H1 (cell line): ENCODE measurements at regions not wholly inside any gene's neighbourhood (a gene's known extent, or its start where the extent isn't known, plus 50 kb on each side); places are given as distances from the start of the nearest gene placed in this dataset.
A peak's percentile ranks its signal among the peaks of the same experiment; 100 is the strongest.

ENCODE experiments used
- CTCF ChIA-PET: fragments of 300-600 bp; sonication (Branson Sonifier 250); formaldehyde crosslinking; loops from one replicate; lab custom pipeline; 2021; ENCODE audit not compliant: partially characterized antibody; lab: Charles Lee
- POLR2A ChIA-PET: fragments of 300-600 bp; sonication (Branson Sonifier 250); formaldehyde crosslinking; loops from one replicate; lab custom pipeline; 2021; ENCODE audit warnings: inconsistent platforms; ENCODE audit not compliant: partially characterized antibody; lab: Charles Lee
- DNase-seq, 2 experiments: peaks; one replicate each; pipeline versions ENCODE4 v3.0.0 to v3.0.0-alpha.2; 2010 to 2022; ENCODE audit warnings: low spot score in 2 of 2, low read depth in 1 of 2, mixed read lengths in 1 of 2
- FAIRE-seq: peaks from 2 replicates; lab custom pipeline; 2011; peaks lifted over from hg19 to GRCh38; lab: Jason Lieb, UNC
- H2AFZ ChIP-seq: 2 replicates; pipeline ENCODE4 v1.8.1; 2012; ENCODE audit warnings: low read length, inconsistent platforms
- H2AK5ac ChIP-seq: 2 replicates; pipeline ENCODE4 v1.6.1; 2013; ENCODE audit warnings: low read depth, low read length
- H2BK120ac ChIP-seq: replicated peaks from 2 replicates; pipeline ENCODE3; 2013; ENCODE audit warnings: low read depth, low read length, inconsistent platforms
- H2BK12ac ChIP-seq: 2 replicates; pipeline ENCODE4 v1.6.1; 2013; ENCODE audit warnings: low read depth, low read length
- H2BK15ac ChIP-seq: 2 replicates; pipeline ENCODE4 v1.6.1; 2013; ENCODE audit warnings: low read length
- H2BK20ac ChIP-seq: 2 replicates; pipeline ENCODE4 v1.6.1; 2013; ENCODE audit warnings: low read length
- H2BK5ac ChIP-seq: 2 replicates; pipeline ENCODE4 v1.6.1; 2013; ENCODE audit warnings: low read depth, low read length
- H3K14ac ChIP-seq: 2 replicates; pipeline ENCODE4 v1.6.1; 2013; ENCODE audit warnings: inconsistent platforms; ENCODE audit not compliant: insufficient read length
- H3K18ac ChIP-seq: 2 replicates; pipeline ENCODE4 v1.6.1; 2013; ENCODE audit warnings: low read length; ENCODE audit errors: extremely low read depth
- H3K23ac ChIP-seq: 2 replicates; pipeline ENCODE4 v1.6.1; 2013; ENCODE audit warnings: inconsistent platforms; ENCODE audit not compliant: insufficient read length
- H3K23me2 ChIP-seq: 2 replicates; pipeline ENCODE4 v1.6.1; 2013; ENCODE audit warnings: low read depth, low read length
- H3K27ac ChIP-seq: 2 replicates; pipeline ENCODE4 v1.6.1; 2011; ENCODE audit warnings: low read depth, low read length, inconsistent platforms
- H3K27me3 ChIP-seq, 4 experiments: replicated peaks in 1 of 4; 1 replicate in 1 of 4; 2 replicates in 3 of 4; pipeline versions ENCODE4 v1.6.1 to v1.8.1; 2011 to 2013; ENCODE audit warnings: low read length in 3 of 4, mild to moderate bottlenecking in 3 of 4, inconsistent platforms in 2 of 4, mixed read lengths in 2 of 4, moderate library complexity in 1 of 4; ENCODE audit not compliant: control insufficient read depth in 3 of 4, insufficient read depth in 3 of 4; ENCODE audit errors: extremely low read depth in 1 of 4
- H3K36me3 ChIP-seq, 4 experiments: 2 replicates each; pipeline versions ENCODE4 v1.6.1 to v1.8.1; 2011 to 2013; ENCODE audit warnings: mild to moderate bottlenecking in 4 of 4, low read length in 3 of 4, moderate library complexity in 2 of 4, control low read depth in 1 of 4, inconsistent platforms in 1 of 4; ENCODE audit not compliant: insufficient read depth in 4 of 4, control insufficient read depth in 2 of 4
- H3K4ac ChIP-seq: replicated peaks from 2 replicates; pipeline ENCODE3; 2013; ENCODE audit warnings: low read length, low read depth, mixed read lengths, inconsistent platforms; ENCODE audit not compliant: insufficient read length
- H3K4me1 ChIP-seq, 4 experiments: replicated peaks in 1 of 4; 1 replicate in 1 of 4; 2 replicates in 3 of 4; pipeline versions ENCODE4 v1.6.1 to v1.8.1; 2011 to 2013; ENCODE audit warnings: low read length in 3 of 4, inconsistent platforms in 2 of 4, mixed read lengths in 1 of 4; ENCODE audit not compliant: insufficient read depth in 4 of 4, control insufficient read depth in 3 of 4
- H3K4me2 ChIP-seq, 2 experiments: 2 replicates each; pipeline versions ENCODE4 v1.6.1 to v1.8.1; 2011 to 2013; ENCODE audit warnings: low read depth in 2 of 2, low read length in 2 of 2, control low read depth in 1 of 2, inconsistent platforms in 1 of 2, mild to moderate bottlenecking in 1 of 2; ENCODE audit not compliant: insufficient read depth in 1 of 2
- H3K4me3 ChIP-seq, 4 experiments: fragments of 200-600, 300-600 bp in 1 of 4; sonication (generic), shearing (Covaris generic), sonication (Bioruptor Twin) in 1 of 4; 2 replicates each; pipeline versions ENCODE4 v1.5.1 to v1.8.1; 2011 to 2016; ENCODE audit warnings: low read length in 4 of 4, low read depth in 3 of 4, control low read depth in 2 of 4, inconsistent platforms in 2 of 4, mild to moderate bottlenecking in 2 of 4, mixed read lengths in 1 of 4, moderate library complexity in 1 of 4; ENCODE audit not compliant: insufficient read depth in 2 of 4; ENCODE audit errors: extremely low read depth in 1 of 4
- H3K56ac ChIP-seq: replicated peaks from 2 replicates; pipeline ENCODE3; 2013; ENCODE audit warnings: low read depth, mild to moderate bottlenecking, mixed read lengths, low read length, inconsistent platforms; ENCODE audit not compliant: insufficient read length
- H3K79me1 ChIP-seq: 2 replicates; pipeline ENCODE4 v1.6.1; 2013; ENCODE audit warnings: low read depth, low read length, control low read depth
- H3K79me2 ChIP-seq, 2 experiments: 2 replicates each; pipeline versions ENCODE4 v1.6.1 to v1.8.1; 2012 to 2013; ENCODE audit warnings: low read length in 2 of 2, mild to moderate bottlenecking in 2 of 2, inconsistent platforms in 1 of 2; ENCODE audit not compliant: insufficient read depth in 2 of 2, control insufficient read depth in 1 of 2
- H3K9ac ChIP-seq, 4 experiments: replicated peaks in 1 of 4; 1 replicate in 1 of 4; 2 replicates in 3 of 4; pipeline versions ENCODE4 v1.6.1 to v1.8.1; 2011 to 2013; ENCODE audit warnings: low read depth in 3 of 4, low read length in 3 of 4, control low read depth in 2 of 4, mild to moderate bottlenecking in 2 of 4, moderate library complexity in 2 of 4, inconsistent platforms in 1 of 4; ENCODE audit errors: extremely low read depth in 1 of 4
- H3K9me3 ChIP-seq, 2 experiments: 2 replicates each; pipeline versions ENCODE4 v1.6.1 to v1.8.1; 2012 to 2013; ENCODE audit warnings: mild to moderate bottlenecking in 2 of 2, moderate library complexity in 2 of 2, control low read depth in 1 of 2, inconsistent platforms in 1 of 2, low read depth in 1 of 2, low read length in 1 of 2, mixed read lengths in 1 of 2; ENCODE audit not compliant: insufficient read depth in 2 of 2
- H4K20me1 ChIP-seq, 2 experiments: replicated peaks in 1 of 2; 2 replicates each; pipeline versions ENCODE3 to v1.8.1; 2011 to 2013; ENCODE audit warnings: inconsistent platforms in 2 of 2, low read length in 2 of 2, mild to moderate bottlenecking in 1 of 2; ENCODE audit not compliant: insufficient read depth in 2 of 2, control insufficient read depth in 1 of 2
- H4K5ac ChIP-seq: 2 replicates; pipeline ENCODE4 v1.6.1; 2013; ENCODE audit warnings: low read length, low read depth, mixed read lengths, inconsistent platforms; ENCODE audit not compliant: insufficient read length
- H4K8ac ChIP-seq: 2 replicates; pipeline ENCODE4 v1.8.0; 2013; ENCODE audit warnings: mild to moderate bottlenecking, moderate library complexity, low read length, inconsistent platforms; ENCODE audit not compliant: insufficient read depth; ENCODE audit errors: extremely low read depth
- H4K91ac ChIP-seq: replicated peaks from 2 replicates; pipeline ENCODE3; 2013; ENCODE audit warnings: low read length, mixed read lengths, inconsistent platforms; ENCODE audit not compliant: insufficient read length
- BRCA1 ChIP-seq: IDR thresholded peaks from 2 replicates; pipeline ENCODE4 v1.6.1; 2012; ENCODE audit warnings: low read depth, low read length, improper control_type of control experiment
- EP300 ChIP-seq, 2 experiments: IDR thresholded peaks; 1 replicate in 1 of 2; 2 replicates in 1 of 2; pipeline ENCODE4 v1.6.1; 2011 to 2012; ENCODE audit warnings: low read depth in 2 of 2, low read length in 2 of 2, mild to moderate bottlenecking in 2 of 2, borderline replicate concordance in 1 of 2, inconsistent platforms in 1 of 2, moderate library complexity in 1 of 2
- JUND ChIP-seq: IDR thresholded peaks from 2 replicates; pipeline ENCODE4 v1.6.1; 2011; ENCODE audit warnings: mild to moderate bottlenecking, improper control_type of control experiment, low read length
- KDM1A ChIP-seq: fragments of 200-600, 300-600 bp; sonication (generic); IDR thresholded peaks from 2 replicates; pipeline ENCODE4 v1.7.1; 2016; ENCODE audit warnings: mild to moderate bottlenecking, low read length, borderline replicate concordance
- WGBS, 2 experiments: shearing (Covaris generic) in 1 of 2; methylation state at CpG; one replicate each; pipeline versions ENCODE4 v1.1.6 to v1.1.7; 2013 to 2015; ENCODE audit warnings: low lambda C conversion rate in 2 of 2, mixed read lengths in 2 of 2, inconsistent platforms in 1 of 2, low coverage in 1 of 2, missing lambda C conversion rate in 1 of 2; ENCODE audit not compliant: insufficient replicate concordance in 2 of 2, insufficient coverage in 1 of 2, insufficient read length in 1 of 2; ENCODE audit errors: extremely low coverage in 1 of 2, missing lambda C conversion rate in 1 of 2; 5-methylcytosine and 5-hydroxymethylcytosine counted together

GRCh38 chr4:20426028-20426427, 174.3 kb downstream of the SLIT2 start:
- Histone ChIP-seq H4K8ac (no peak overlapping the region), H3K4me3 (0 out of 8 replicates have a peak overlapping the region, but pooled peaks of 1 of the 4 experiments have one; percentile 1), H3K27ac (no peak overlapping the region), H3K36me3 (no peaks in the 10 kb centered on the region), H3K4me1 (no peaks in the 10 kb centered on the region), H2BK20ac (no peak overlapping the region), H3K23me2 (no peaks in the 10 kb centered on the region), H3K4ac (no peak overlapping the region), H4K20me1 (no peaks in the 10 kb centered on the region), H4K5ac (no peak overlapping the region), H3K27me3 (no peaks in the 10 kb centered on the region), H4K91ac (no peak overlapping the region), H2BK120ac (no peak overlapping the region), H3K79me1 (no peaks in the 10 kb centered on the region), H3K4me2 (no peak overlapping the region), H3K14ac (no peak overlapping the region), H2AFZ (no peak overlapping the region), H3K23ac (no peak overlapping the region), H3K18ac (no peak overlapping the region), H3K79me2 (no peaks in the 10 kb centered on the region), H2BK15ac (no peak overlapping the region), H2BK12ac (no peak overlapping the region), H3K9ac (no peak overlapping the region), H2BK5ac (no peak overlapping the region), H3K56ac (no peak overlapping the region), H2AK5ac (no peak overlapping the region), H3K9me3 (no peaks in the 10 kb centered on the region)
- 100% methylated on average over 1 of the region's 1 CpG; no CpG with 5 or more reads in 1 of the 2 experiments for WGBS, 2 experiments
- TF ChIP-seq KDM1A = no peak
- TF ChIP-seq JUND = no peak
- TF ChIP-seq BRCA1 = no peak
- no peak for TF ChIP-seq EP300 (IDR thresholded peaks at IDR 0.05; ENCODE audit: borderline replicate concordance in 1 of 2, low read depth in 2 of 2, low read length in 2 of 2)
- ChIA-PET CTCF (interaction anchor here (0.5 to 3.5 kb wide), 16 partner anchors 10 to 259 kb away, joined by 3 to 19 read pairs (median 3); no protein-coding TSS in a partner anchor), POLR2A (interaction anchor here (1.2 kb wide), 1 partner anchor 9 kb away, joined by 3 read pairs; no protein-coding TSS in a partner anchor)
- FAIRE-seq (no peak), DNase-seq (no peak)
